ENCODE measurements at regions not wholly inside any gene's neighbourhood (a gene's known extent, or its start where the extent isn't known, plus 50 kb on each side); places are given as distances from the start of the nearest gene placed in this dataset.

DNA sequence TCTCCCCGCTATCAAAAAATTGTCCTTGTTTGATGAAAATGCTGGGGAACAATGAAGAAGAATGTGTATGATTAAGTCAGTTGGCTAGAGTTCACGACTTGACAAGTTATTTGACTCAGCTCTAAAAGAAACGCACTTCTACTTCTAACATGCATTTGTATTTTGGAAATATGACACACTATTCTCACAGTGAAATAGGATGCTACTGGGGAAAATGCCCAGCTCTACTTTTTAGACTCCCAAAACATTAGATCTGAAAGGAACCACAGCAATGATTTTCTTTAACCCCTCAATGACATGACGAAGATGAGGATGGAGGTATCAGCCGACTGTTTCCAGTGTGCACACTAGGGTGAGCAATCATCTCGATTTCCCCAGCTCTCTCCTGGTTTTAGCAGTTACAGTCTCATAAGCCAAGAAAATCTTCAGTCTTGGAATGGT, 83.6 kb upstream of the PCSK1 start:
- TF ChIP-seq, protein P1, sequence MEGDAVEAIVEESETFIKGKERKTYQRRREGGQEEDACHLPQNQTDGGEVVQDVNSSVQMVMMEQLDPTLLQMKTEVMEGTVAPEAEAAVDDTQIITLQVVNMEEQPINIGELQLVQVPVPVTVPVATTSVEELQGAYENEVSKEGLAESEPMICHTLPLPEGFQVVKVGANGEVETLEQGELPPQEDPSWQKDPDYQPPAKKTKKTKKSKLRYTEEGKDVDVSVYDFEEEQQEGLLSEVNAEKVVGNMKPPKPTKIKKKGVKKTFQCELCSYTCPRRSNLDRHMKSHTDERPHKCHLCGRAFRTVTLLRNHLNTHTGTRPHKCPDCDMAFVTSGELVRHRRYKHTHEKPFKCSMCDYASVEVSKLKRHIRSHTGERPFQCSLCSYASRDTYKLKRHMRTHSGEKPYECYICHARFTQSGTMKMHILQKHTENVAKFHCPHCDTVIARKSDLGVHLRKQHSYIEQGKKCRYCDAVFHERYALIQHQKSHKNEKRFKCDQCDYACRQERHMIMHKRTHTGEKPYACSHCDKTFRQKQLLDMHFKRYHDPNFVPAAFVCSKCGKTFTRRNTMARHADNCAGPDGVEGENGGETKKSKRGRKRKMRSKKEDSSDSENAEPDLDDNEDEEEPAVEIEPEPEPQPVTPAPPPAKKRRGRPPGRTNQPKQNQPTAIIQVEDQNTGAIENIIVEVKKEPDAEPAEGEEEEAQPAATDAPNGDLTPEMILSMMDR (conservative IDR thresholded peaks at IDR 0.05; ENCODE audit: low read length) = peak; percentile 33; the same call in 1 of the 2 replicates
- no peak overlapping the region for H3K4me3 ChIP-seq (ENCODE audit: low read length)
- DNase-seq (ENCODE audit: low read depth) = peak; percentile 56

DNA sequence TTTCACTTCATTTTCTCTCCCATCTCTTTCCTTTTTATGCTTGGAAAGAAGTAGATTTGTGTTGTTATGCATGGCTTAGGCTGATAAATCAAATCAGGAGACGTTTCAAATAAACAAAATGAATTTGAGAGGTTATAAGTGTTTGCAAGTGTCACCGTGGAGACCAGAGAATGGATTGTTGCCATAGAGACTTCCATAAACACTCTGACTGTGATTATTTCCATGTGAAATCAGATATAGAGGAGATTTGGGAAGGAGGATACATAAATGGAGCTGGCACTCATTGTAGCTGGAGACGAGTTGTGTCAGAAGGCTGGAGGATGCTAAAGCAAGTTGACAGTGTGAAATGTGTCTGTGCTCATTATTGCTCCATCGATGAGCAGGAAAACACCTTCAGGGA, 84.2 kb upstream of the PCSK1 start:
- no peak overlapping the region for H3K4me3 ChIP-seq (ENCODE audit: low read length)
- DNase-seq (ENCODE audit: low read depth) = peak; percentile 70
- TF ChIP-seq, protein P1 (conservative IDR thresholded peaks at IDR 0.05; ENCODE audit: low read length) = no peak

DNA sequence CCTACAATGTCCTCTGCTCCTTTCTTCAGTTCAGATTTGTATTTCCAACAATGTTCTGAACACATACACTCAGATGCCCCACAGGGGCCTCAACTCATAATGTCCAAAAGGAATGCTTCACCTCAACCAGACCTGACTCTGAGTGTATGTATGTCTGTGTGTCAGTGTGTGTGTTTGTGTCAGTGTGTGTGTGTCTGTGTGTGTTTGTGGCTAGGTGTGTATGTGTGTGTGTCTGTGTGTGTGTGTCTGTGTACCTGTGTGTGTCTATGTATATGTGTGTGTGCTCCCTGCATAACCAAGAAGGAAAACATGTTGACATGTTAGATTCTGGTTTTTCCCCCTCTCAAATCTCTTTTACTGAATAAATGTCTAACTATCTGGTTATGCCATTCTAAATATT, 87.3 kb upstream of the PCSK1 start:
- DNase-seq (ENCODE audit: low read depth) = no peak
- TF ChIP-seq, protein P1 (conservative IDR thresholded peaks at IDR 0.05; ENCODE audit: low read length) = no peak
- no peak overlapping the region for H3K4me3 ChIP-seq (ENCODE audit: low read length)

DNA sequence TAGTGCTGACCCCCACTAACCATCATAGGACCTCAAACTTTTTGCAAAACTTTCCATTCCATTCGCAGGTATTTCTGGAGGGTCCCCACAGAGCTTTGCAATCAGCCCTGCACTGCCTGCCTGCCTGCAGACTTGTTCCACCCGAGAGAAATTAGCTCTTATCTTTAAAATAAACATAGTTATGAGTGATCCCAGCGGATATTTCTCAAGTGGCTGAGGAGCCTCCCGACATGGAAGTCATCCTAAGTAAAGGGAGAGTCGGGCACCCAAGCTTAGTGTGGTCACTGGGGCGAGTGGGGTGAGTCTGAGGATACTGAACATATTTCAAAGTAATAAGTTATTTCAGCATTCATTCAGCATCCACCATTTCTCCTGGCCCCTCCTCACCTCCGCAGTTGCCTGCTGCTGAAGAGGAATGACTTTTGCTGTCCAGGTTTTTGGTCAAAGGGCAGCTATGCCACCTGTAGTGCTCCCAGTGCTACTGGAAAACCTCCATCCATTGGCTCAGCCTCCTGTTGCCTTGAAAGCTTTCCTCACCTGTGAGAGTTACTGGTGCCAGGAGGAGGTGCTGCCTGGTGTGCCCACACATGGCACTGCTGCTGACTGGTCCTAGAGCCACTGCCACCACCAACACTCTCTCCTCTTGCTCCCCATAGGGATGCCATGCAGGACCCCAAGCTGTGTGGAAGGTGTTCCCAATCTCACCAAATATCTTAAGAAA, 89.7 kb upstream of the PCSK1 start:
- no peak for DNase-seq (ENCODE audit: low read depth)
- H3K4me3 ChIP-seq (ENCODE audit: low read length) = no peak overlapping the region
- TF ChIP-seq, protein P1 (conservative IDR thresholded peaks at IDR 0.05; ENCODE audit: low read length) = no peak

DNA sequence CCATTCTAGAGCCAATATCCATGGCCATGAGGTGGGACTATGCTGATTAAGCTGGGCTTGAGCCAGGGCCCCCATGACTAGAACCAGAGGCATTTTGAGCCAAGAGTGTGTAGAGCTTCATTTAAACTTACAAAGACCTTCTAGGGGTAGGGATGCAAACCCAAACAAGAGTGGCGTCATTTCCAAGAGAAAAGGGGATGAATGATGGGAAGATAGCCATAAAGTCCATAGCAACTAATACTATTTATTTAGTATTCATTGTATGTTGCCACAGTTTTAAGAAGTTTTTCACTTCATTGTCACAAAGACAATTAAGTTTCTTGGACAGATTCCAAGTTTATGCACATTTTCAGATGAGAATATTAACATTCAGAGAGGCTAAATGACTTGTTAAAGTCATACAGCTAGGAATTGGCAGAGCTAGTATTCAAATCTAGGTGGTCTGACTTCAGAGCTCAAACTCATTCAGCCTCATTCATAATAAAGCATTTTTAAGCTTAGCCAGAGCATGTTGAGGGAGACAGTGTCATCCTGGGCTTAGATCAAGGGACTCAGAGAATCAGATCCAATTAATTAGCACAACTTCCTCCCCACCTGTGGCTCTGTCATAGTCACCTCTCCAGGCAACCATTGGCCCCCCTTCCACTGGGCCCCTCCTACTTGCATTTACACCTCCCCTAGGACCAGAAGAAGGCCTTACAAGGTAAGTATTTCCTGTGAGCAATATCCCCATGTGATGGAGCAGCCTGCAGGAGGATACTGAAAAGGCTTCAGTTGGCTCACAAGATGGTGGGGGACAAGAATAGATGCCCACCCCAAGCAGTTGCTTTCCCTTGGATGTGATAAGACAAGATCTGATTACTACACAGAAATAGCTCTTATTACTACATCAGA, 95.0 kb upstream of the PCSK1 start:
- TF ChIP-seq, protein P1 (conservative IDR thresholded peaks at IDR 0.05; ENCODE audit: low read length) = no peak
- no peak for DNase-seq (ENCODE audit: low read depth)
- no peak overlapping the region for H3K4me3 ChIP-seq (ENCODE audit: low read length)

DNA sequence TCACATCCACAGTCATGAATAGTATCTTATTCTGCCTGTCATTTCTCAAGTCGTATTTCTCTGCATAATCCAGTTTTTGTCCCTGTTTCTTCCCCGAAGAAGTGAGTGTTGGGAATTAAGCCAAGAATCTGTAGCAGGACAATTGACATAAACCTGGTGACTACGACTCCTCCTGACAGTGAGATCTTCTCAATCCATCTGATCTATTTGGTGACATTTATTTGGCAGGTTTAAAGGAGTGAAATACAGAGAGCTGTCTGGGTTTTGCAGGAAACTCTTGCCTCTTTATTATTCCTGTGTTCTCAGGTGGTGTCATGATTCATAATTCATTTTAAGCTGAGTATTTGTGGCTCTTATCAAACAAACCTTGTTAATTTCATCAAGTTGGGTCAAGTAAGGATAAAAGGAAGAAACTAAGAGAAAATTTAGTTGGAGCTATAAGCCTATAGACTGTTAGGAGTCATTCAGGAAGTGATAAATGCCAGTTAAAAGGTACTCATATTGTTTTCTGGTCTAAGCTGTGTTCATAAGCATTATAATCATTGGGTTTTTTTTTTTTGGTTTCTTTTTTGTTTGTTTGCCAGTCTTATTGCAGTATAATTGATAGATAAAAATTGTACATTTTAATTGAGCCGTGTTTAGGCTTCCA, 95.9 kb upstream of the PCSK1 start:
- TF ChIP-seq, protein P1 (conservative IDR thresholded peaks at IDR 0.05; ENCODE audit: low read length) = no peak
- DNase-seq (ENCODE audit: low read depth) = no peak
- H3K4me3 ChIP-seq (ENCODE audit: low read length) = no peak overlapping the region
